ENCODE measurements at regions not wholly inside any gene's neighbourhood (a gene's known extent, or its start where the extent isn't known, plus 50 kb on each side); places are given as distances from the start of the nearest gene placed in this dataset.
"Not testable (repeated sequence)": the region's sequence is repeated elsewhere in the genome, so short reads cannot be mapped to it uniquely, and the experiment has no call there.

DNA sequence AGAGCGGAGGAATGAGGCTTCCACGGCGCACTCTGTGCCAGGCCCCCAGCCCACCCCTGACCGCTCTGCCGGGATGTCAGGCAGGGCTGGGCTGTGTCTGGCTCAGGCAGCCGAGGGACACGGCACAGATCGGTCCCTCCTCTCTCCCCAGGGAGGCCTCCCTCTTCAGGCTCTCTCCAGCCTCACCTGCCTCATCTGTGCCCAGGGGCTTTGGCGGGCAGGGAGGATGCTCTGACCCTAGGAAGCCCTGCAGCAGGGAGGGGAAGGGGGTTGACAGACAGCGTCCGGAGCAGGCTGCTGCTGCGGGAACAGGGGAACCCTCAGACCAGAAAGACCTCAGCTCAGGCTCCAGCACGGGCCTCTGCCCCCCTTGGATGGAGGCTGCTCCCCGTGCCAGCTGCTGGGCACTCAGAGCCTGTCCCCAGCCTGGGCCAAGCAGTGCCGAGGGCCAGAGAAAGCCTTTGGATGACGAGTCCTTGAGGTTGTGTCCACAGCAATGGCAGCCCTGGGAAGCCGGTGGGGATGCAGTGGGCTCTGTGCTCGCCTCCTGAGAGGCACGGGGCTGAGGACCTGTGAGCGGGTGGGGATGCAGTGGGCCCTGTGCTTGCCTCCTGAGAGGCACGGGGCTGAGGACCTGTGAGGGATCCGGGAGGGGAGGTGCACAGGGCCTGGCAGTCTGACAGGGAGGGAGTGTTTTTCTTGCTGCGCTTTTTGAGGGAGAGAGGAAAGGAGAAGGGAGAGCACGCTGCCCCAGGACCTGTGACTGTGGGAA, 66.9 kb downstream of the FOXL3 start:
- DNase-seq: no peak

DNA sequence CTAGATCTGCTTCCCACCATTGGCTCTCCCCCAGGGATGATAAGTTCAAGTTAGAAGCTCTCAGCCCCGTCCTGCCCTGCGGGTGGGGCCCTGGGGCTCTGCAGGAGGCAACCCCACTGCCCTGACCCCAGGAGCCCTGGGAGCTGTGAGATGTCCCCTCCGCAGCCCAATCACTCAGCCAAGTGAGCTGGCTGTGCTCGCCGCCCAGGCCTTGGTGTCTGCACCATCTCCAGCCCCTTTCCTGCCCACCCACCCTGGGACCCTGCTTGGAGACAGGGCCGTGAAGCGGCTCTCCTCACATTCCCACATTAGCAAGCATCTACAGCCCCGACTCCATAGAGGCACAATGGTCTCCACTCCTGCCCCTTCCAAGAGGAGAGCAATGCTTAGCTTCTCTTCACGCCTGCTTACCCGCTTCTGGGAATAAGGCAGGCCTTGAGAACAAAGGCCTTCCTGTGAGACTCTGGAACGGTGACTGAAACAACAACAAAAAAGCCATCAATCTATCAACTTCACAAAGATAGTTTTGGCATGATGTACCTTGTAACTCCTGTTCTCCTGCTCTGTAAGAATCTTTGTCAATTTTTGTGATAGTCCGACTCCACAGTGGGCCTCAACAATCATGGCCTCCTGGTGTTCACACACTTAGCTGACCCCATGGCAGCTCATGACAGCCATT, 67.7 kb downstream of the FOXL3 start:
- DNase-seq: no peak

DNA sequence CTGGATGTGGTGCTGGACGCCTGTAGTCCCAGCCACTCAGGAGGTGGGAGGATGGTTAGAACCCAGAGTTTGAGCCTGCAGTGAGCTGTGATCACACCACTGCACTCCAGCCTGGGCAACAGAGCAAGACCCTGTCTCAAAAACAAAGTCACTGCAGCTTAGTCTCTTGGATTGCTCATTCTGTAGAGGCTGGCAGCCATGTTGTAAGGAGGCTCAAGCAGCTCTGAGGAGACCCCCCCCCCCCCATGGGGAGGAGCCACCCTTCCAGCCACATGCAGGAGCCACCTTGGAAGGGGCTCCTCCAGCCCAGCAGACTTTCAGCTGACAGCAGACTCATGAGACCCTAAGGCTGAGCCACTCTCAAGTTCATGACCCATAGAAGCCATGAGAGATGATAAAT, 68.4 kb downstream of the FOXL3 start:
- DNase-seq: no peak

DNA sequence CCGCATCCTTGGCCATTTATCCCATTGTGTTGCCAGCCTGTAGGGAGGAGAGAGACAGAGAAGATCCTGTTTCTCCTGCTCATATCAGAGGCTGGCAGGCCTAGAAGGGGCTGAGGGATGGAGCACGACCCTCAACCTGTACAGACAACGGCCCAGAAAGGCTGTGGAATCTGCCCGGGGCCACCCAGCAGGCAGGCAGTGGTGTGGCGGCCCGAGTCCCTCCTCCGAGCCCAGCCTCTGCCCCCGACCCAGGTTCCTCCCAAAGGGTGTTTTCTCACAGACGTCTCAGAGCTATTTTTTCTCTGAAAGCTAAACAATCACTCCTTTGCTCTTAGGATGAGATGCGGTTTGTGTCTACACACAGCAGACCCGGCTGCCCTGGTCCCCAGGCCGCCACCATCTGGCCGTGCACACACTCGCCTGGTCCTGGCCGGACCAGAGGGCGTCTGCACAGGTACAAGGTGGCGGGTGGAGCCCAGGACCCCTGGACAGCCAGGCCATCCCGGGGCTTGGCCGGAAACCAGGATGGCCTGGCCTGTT, 69.3 kb downstream of the FOXL3 start:
- DNase-seq: no peak

DNA sequence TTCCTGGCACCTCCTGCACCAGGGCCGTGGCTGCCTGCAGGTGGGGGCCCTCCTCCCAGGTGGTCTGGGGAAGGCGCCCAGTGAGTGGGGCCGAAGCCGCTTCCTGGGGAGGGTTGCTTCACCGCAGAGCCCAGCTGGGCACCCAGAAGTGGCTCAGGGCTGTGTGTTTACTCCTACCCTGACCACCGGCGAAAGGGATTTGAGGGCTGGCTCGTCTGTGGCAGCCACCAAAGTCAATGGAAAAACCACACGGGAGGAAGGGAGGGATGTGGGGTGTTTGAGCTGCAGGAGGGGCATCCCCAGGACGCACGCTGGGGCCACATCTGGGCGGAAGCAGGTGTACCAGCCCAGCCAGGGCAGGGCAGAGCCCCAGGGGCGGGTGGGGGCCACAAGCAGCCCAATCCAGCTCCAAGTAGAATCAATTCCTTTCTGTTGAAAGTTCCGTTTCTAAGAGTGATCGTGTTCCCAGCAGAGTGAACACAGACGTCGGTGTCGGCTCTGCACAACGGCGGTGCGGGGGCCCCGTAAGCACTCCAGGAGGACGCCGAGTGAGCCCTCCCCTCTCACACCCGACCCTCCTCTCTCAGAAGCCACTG, 69.9 kb downstream of the FOXL3 start:
- DNase-seq: peak; percentile 48

DNA sequence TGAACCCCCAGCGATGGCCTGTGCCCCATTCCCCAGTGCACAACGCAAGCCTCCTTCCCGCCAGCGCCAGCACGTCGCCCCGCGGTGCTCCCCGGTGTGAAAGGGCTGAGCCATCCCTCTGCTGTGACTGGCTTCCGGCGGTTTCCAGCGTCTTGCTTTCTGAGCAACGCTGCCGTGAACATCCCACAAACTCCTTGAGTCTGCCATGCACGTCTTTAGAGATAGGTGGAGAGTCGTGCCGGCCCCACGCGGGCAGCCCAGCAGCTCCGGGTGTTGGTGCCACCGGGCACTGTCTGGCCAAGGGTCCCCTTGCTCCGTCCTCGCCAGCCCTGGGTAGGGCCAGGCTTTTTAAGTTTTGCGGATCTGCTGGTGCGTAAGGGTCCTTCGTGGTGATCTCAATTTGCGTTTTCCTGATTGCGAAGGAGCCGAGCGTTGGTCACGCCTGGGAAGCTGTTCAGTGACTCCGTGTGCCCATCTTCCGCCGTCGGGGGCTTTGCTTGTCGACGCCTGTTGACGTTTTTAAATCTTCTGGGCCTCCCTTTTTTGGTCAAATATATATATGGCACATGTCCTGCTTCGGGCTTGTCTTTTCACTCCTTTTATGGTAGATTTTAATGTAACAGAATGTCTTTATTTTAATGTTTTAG, 70.6 kb downstream of the FOXL3 start:
- DNase-seq: peak; percentile 74

DNA sequence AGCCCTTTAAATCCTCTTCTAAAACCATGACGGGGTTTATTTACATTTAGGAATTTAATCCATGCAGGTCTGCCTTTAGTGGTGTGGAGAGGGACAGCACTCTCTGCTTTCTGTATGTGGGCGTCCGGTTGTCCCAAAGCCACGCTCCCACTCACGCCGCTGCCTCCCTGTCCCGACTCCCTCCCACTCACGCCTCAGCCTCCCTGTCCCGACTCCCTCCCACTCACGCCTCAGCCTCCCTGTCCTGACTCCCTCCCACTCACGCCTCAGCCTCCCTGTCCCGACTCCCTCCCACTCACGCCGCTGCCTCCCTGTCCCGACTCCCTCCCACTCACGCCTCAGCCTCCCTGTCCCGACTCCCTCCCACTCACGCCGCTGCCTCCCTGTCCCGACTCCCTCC, 71.2 kb downstream of the FOXL3 start:
- not testable (repeated sequence) for DNase-seq

DNA sequence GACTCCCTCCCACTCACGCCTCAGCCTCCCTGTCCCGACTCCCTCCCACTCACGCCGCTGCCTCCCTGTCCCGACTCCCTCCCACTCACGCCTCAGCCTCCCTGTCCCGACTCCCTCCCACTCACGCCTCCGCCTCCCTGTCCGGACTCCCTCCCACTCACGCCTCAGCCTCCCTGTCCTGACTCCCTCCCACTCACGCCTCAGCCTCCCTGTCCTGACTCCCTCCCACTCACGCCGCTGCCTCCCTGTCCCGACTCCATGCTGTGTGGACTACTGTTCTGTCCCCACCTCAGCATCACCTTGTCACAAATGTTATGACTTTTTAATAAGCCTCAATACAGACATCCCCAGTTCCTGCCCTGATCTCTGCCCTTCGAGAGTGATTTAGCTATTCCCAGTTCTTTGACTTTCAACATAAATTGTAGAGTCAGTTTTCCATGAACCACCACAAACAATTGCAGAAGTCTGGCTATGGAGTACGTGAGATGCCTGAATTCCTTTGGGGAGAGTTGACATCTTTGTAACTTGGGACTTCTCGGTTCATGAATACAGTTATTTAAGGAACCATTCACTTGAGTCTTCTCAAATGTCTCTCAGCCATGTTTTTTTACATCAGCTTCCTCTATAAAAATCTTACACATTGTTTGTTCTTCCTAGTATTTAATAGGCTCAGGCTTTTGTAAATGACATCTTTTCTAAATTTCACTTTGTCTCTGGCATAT, 71.9 kb downstream of the FOXL3 start:
- no peak for DNase-seq

DNA sequence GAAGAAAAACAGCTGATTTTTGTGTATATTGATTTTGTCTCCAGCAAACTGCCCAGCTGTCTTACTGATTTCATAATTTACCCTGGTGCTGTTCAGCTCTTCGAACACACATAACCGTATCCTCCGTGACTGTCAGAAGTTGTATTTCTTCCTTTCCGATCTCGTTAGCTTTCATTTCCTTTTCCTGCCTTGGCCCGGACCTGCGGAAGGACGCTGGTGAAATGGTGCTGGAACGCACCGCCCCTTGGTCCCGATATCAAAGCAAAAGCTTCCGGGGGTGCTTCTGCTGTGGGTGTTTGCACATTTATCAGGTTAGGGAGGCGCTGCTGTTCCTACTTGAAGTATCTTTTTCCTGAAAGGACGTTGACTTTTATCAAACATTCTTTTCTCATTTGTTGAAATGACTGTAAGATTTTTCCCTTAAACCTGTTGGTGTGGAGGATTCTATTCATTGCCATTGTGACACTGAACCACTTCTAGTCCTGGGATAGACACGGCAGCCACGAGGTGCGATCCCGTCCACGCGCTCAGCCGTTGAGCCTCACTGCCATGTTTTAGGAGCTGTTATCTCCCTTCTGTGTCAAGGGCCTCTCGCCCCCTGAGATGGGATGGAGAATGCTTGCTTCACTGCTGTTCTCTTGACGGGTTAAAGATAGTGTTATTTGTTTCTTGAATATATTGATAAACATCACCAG, 72.6 kb downstream of the FOXL3 start:
- peak; percentile 78 for DNase-seq

DNA sequence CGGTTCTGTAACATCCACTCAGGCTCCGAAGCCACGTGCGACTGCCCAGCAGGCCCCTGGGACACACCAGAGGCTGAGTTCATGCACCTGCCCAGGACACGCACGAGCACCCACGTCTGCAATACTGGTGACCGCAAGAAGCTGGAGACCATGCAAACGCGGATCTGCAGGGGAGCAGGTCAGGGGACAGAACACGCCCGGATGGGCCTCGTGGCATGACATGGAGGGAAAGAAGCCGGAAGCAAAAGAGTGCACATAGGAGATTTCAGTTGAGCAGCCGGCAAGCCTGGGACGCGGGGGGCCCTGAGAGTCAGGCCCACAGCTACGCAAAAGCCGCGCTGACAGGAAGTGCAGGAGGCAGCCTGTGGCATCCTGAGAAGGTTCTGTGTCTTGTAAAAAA, 73.7 kb downstream of the FOXL3 start:
- peak; percentile 74 for DNase-seq

DNA sequence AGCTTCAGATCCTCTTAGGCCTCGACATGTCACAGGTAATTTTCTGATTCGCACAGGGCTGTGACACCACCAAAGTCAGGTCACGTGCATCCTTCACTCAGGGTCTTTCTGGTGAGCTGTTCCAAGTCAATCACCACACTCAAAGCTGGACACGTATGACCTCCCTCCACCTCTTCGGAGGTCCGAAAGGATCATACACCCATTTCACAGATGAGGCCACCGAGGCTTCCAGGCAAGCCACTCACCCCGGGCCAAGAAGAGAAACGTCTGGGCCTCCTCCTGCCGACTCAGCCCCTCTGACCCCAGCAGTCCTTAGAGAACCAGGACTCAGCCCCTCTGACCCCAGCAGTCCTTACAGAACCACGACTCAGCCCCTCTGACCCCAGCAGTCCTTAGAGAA, 74.6 kb downstream of the FOXL3 start:
- no peak for DNase-seq

DNA sequence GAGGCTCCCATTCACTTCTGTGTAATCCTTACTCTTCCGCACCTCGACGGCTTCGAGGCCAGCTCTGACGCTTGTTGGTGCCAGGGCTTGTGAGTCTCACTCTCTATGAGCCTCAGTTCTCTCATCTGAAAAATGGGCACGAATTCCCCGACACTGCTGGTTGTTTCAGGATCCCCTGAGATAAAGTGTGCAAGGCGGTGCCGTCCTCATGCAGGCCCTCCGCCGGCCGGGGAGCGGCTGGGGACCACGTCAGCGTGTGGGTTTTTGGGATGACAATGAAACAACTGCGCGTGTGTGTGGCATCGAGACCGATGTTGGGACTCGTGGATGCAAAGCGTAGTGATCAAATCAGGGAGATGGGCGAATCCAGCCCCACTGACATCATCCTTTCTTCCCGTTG, 75.6 kb downstream of the FOXL3 start:
- DNase-seq: no peak

DNA sequence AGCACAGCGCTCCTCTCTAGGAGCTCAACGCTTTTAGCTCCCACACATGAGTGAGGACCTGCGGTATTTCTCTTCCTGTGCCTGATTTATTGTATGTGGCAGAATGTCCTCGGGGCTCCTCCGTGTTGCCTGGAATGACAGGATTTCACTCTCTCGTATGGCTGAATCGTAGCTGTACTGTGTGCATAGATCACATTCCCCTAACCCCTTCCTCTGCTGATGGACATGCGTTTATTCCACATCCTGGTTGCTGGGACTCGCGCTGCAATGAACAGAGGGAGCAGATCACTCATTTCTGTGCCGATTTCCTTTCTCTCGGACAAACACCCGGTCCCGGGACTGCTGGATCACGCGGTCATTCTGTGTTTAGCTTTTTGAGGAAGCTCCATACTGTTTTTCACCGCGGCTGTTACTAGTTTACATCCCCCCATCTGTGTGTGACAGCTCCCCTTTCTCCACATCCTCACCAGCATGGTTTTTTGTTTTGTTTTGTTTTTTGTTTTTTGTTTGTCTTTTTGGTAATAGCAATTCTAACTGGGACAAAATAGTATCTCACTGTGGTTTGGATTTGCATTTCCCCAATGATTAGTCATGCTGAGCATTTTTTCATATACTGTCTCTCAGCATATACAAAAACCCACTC, 76.3 kb downstream of the FOXL3 start:
- peak; percentile 24 for DNase-seq

DNA sequence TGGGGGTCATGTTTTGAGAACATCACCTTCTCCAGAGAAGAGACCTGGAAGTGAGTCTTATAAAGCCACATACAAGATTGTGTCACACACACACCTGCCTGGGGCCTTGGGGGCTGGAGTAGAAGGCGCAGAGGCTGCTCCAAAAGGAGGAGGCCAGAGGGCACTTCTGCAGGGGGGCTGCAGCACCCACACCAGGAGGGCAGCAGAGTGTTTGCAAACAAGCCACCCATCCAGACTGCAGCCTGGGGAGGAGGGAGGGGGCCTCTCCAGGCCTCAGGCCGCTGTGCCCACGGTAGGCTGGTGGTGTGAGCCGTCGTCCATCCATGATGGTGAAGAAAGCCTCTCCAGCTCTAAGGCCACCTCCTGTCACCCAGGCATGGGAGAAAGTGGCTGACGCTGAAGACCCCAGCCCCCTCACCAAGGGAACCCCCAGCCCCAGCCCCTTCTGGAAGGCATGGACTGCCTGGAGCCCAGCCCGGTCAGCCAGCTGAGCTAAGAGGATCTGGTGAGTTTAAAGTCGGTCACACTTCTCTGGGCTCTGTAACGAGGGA, 77.5 kb downstream of the FOXL3 start:
- DNase-seq: no peak

DNA sequence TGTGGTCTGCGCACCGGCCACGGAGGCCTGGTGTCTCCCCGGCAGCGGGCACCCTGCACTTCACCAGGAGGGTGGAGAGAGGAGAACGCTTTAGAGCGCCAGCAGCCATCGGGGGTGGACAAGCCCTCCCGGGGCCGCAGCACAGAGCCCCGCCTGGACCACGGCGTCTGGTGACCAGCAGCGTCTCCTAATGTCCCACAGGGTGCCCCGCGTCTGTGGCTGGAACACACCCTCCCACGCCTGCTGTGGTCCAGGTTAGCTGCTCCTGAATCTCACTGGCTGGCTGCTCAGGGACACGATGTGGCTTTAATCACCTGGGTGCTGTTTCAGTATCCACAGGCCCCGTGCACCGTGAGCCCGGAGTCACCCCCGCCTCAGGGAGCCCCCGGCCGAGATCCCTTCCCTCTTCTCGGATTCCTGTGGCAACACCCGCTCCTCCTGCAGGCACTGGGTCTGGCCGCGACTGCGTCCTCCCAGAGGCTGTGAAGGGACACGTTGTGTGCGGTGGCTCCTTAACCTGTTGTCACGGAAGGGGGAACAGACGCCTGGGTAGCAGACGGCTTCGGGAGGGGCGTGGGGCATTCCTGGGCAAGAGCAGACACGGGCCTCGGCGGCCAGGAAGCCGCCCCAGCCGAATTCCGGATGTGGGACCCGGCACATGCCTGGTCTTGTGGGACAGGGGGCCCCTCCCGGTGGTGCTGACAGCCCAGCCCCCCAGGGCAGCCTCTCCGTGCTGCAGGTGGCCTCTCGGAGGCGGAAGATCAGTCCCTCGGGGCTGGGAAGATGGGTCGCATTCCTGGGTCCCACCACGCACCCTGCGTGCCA, 78.9 kb downstream of the FOXL3 start:
- no peak for DNase-seq

DNA sequence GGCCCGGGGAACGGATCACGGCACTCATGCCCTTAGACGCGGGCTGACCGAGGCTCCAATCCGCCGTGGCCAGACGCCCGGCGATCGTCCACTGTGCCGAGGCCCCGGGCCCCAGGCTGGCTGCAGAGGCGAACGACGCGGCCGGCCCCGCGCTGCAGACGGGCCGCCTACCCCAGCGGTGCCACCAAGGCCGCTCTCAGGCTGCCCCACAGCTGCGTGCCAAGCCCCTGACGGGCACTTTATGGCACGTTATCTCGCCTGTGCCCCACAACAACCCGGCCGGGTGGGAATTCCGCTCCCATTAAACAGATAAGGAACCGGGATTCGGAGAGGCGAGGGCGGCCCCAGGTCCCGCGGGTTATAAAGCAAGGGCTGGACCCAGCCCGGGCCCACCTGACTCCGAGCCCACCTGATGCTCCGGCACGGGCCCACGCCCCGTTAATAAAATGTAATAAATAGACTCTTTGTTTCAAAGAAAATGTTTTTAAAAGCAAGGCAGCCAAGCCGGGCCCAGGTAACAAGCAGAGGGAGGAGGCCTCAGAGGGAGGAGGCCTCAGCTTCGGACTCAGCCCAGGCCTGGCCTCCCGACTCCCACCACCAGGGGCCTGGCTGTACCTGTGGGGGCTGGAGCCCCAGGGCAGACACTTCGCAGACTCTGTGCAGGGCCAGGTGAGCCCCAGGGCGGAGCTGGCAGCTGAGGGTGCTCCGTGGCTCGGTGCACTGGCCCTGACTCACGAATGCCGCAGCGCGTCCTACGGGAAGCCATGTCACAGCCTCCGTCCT, 79.7 kb downstream of the FOXL3 start:
- no peak for DNase-seq

DNA sequence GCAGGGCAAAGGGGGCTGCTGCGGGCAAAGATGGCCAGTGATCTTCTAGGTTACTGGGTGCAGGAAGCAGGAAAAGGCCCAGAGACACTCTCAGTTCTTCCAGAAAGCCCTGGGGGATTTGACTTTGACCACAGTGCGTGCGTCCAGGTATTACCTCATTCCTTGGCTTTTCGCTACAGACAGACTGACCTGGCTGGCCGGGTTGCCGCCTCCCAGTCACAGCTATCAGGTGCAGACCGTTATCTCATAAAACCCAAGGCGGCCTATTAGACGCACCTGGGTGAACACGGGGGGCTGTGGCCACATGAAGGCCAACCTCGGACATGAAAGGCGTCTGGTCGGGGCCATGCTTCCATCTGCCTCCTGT, 80.3 kb downstream of the FOXL3 start:
- no peak for DNase-seq

DNA sequence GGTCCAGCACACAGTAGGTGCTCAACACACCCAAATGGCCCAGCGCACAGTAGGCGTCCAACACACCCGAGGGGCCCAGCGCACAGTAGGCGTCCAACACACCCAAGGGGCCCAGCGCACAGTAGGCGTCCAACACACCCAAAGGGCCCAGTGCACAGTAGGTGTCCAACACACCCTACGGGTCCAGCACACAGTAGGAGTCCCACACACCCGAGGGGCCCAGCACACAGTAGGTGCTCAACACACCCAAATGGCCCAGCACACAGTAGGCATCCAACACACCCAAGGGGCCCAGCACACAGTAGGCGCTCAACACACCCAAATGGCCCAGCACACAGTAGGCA, 80.8 kb downstream of the FOXL3 start:
- no peak for DNase-seq

DNA sequence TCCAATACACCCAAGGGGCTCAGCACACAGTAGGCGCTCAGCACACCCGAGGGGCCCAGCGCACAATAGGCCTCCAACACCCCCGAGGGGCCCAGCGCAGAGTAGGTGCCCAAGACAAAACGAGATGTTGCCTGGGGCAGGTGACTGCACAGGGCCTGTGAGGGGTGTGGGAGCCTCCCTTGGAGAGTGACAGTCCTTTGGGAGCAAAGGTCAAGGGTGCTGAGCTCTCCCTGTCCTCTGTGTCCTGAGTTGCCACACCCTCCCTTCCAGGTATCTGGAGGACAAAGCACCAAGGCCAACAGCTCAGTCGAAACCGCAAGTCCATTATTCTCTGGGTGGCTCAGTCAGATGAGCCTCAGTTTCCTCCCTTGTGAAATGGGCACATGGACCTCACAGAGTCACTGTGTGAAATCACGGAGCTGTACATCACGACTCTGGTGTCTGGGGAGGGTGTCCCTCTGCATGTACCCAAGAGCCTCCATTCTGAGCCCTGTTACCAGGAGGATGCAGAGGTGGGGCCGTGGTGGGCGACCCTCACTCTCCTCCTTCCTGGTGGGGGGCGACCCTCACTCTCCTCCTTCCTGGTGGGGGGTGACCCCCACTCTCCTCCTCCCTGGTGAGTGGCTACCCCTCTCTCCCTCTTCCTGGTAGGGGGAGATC, 81.3 kb downstream of the FOXL3 start:
- DNase-seq: peak; percentile 2

Measured in CD4-positive, alpha-beta T cell treated with Interleukin-17A for 4 hours (primary cell).